GM18951 (cell line): ENCODE measurements at regions not wholly inside any gene's neighbourhood (a gene's known extent, or its start where the extent isn't known, plus 50 kb on each side); places are given as distances from the start of the nearest gene placed in this dataset.
"Not testable (repeated sequence)": the region's sequence is repeated elsewhere in the genome, so short reads cannot be mapped to it uniquely, and the experiment has no call there.

Experiments used
- POLR2A ChIP-seq: IDR thresholded peaks from 4 replicates; pipeline ENCODE4 v1.6.1; 2011; ENCODE audit warnings: mild to moderate bottlenecking; ENCODE audit not compliant: insufficient read length, insufficient read depth; ENCODE audit errors: extremely low read depth
- in situ Hi-C: fragments of 300-500 bp; cut with MboI; formaldehyde crosslinking; loops from one replicate; pipeline ENCODE4 v1.12.0; 2022; ENCODE audit warnings: low sequenced_read_pairs, mixed read lengths, inconsistent platforms; ENCODE audit not compliant: unreplicated experiment

- no peak for TF ChIP-seq POLR2A
- in situ Hi-C loops = no loop called here
These were observed 292.8 kb downstream of the INSIG2 start for GRCh38 chr2:118380915-118381653.

DNA sequence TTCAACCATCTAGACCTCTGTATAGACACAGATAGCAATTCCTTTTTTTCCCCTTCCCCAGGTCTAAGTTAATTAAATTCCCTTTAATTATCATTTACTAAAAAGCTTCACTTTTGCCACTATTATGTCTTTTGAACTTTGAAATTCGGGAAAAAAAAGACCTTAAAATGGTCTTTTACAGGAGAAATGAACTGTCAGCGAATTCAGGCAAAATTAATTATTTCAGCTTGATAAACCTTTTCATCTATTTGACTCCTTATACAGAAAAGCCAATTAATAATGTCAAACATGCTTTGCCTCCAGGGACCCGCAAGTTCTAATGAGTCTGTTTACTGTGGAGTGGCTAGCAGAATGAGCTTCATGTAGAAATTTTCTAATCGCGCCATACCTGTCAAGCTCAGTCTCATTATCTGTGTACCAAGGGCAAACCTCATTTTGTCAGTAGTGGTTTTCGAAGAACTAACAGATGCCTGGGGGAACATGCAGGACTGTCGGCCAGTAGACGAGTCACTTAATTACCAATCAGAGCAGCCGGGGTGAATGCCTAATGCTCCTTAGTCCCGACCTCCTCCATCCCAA, 287.7 kb downstream of the INSIG2 start:
- in situ Hi-C loops = no loop called here
- TF ChIP-seq POLR2A = no peak

GRCh38 chr2:118374974-118375755, 286.9 kb downstream of the INSIG2 start:
- no peak for TF ChIP-seq POLR2A
- in situ Hi-C loops = no loop called here

DNA sequence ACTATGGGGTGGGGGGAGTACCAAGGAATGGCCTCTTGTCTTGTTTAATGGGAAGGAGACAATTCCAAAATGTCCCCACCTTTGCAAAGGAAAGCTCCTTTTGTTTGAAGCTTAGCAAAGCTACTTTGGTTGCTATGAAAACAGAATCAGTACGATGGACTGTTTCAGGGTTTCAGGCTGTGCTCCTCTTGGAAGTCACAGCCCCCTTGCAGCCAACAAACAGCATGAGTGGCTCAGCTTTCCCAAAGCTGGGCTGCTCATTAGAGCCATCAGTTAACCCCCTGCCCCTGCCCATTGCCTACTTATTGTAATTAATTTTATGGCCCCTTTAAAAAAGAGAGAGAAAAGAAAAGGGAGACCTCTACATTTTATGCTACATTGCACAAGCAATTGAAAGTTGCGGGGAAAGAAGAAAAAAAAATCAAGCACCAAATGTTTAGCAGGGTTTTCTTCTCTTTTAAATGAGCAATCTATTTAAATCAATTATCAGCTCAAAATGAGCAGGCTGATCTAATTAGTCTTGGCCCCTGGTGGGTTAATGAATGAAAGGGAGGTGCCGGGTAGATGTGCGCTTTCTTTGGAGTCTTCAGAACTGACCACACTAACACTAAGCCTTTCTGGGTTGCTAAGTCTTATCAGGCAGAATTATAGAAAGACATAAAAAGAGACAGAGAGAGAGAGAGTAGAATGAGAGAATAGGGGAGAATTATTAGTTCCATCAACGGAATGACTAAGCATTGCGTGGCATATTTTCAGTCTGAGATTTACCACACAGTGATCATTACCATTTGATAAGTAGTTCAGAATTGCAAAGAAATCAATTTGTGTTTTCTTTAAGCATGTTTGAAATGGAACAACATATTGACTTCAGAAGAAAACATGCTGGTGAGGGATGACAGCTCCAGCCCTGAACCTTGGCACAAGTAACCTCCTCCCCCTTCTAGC, 284.9 kb downstream of the INSIG2 start:
- in situ Hi-C loops = no loop called here

GRCh38 chr2:118371515-118371914, 283.2 kb downstream of the INSIG2 start:
- in situ Hi-C loops = no loop called here
- TF ChIP-seq POLR2A = no peak

More for the DNA sequence above, 284.9 kb downstream of the INSIG2 start:
- no peak for TF ChIP-seq POLR2A

DNA sequence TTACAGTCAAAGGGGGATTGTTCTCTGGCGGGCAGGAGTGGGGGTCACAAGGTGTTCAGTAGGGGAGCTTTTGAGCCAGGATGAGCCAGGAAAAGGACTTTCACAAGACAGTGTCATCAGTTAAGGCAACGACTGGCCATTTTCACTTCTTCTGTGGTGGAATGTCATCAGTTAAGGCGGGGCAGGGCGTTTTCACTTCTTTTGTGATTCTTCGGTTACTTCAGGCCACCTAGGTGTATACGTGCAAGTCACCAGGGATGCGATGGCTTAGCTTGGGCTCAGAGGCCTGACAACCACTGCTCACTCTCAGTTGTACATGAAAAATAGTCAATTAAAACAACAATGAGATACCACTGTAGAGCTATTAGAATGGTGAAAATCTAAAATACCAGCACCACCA, 281.2 kb downstream of the INSIG2 start:
- in situ Hi-C loops = not testable (repeated sequence)

- no peak for TF ChIP-seq POLR2A
- in situ Hi-C loops = no loop called here
These were observed 275.3 kb downstream of the INSIG2 start for GRCh38 chr2:118363604-118364003.

GRCh38 chr2:118356051-118356450, 267.8 kb downstream of the INSIG2 start:
- in situ Hi-C loops = no loop called here

DNA sequence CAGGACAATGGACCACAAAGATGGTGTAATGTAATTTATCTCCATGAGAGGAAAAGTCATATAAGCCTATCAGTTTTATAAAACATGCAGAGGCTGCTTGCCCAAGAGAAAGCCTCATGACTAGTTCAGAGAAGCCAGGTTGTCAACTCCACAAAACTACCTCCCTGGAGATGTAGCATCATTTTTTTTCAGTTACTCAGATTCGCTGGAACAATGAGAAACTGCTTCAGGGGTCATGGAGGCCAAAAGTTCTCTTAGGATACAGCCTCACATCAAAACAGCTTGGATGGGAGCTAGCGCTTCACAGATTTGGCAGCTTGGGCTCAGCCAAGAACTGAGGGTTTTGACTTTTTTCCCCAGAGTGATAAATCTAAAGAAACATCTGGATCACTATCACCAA, 263.5 kb downstream of the INSIG2 start:
- in situ Hi-C loops = no loop called here
- TF ChIP-seq POLR2A = no peak

More at GRCh38 chr2:118356051-118356450, 267.8 kb downstream of the INSIG2 start:
- no peak for TF ChIP-seq POLR2A

GRCh38 chr2:118350621-118351020, 262.4 kb downstream of the INSIG2 start:
- TF ChIP-seq POLR2A = no peak
- in situ Hi-C loops = no loop called here

GRCh38 chr2:118349365-118349764, 261.1 kb downstream of the INSIG2 start:
- in situ Hi-C loops = no loop called here
- TF ChIP-seq POLR2A = no peak

- TF ChIP-seq POLR2A = no peak
- in situ Hi-C loops = no loop called here
These were observed 260.2 kb downstream of the INSIG2 start for GRCh38 chr2:118348380-118349034.
